Liver (tissue), 8 donors: ENCODE measurements at regions not wholly inside any gene's neighbourhood (a gene's known extent, or its start where the extent isn't known, plus 50 kb on each side); places are given as distances from the start of the nearest gene placed in this dataset.

Source experiments
- DNase-seq: peaks from one replicate; pipeline ENCODE4 v3.0.0-alpha.2; 2017; ENCODE audit warnings: low spot score
- H3K27ac ChIP-seq, 2 donors: one replicate each; pipeline ENCODE4 v1.7.0; 2013; ENCODE audit warnings: inconsistent platforms in 2 of 2, low read length in 2 of 2, control low read depth in 1 of 2, low read depth in 1 of 2, mild to moderate bottlenecking in 1 of 2
- H3K27me3 ChIP-seq, 4 donors: one replicate each; pipeline versions ENCODE4 v1.6.1 to v1.7.0; 2013; ENCODE audit warnings: low read length in 3 of 4, inconsistent platforms in 1 of 4, mild to moderate bottlenecking in 1 of 4, moderate library complexity in 1 of 4; ENCODE audit not compliant: control insufficient read depth in 4 of 4, insufficient read depth in 4 of 4
- H3K36me3 ChIP-seq, 4 donors: one replicate each; pipeline versions ENCODE4 v1.6.1 to v1.7.0; 2013; ENCODE audit warnings: low read length in 3 of 4, mild to moderate bottlenecking in 3 of 4, low read depth in 1 of 4, moderate library complexity in 1 of 4; ENCODE audit not compliant: control insufficient read depth in 4 of 4, insufficient read depth in 3 of 4
- H3K4me1 ChIP-seq, 4 donors: one replicate each; pipeline versions ENCODE4 v1.6.1 to v1.7.0; 2013; ENCODE audit warnings: low read length in 3 of 4, mild to moderate bottlenecking in 3 of 4, moderate library complexity in 1 of 4; ENCODE audit not compliant: control insufficient read depth in 4 of 4, insufficient read depth in 4 of 4
- H3K4me3 ChIP-seq, 3 donors: one replicate each; pipeline versions ENCODE4 v1.6.1 to v1.7.0; 2013; ENCODE audit warnings: low read length in 3 of 3, control low read depth in 1 of 3, low read depth in 1 of 3, mild to moderate bottlenecking in 1 of 3
- H3K9ac ChIP-seq, 2 donors: one replicate each; pipeline ENCODE4 v1.7.0; 2013; ENCODE audit warnings: low read length in 2 of 2, mild to moderate bottlenecking in 2 of 2, moderate library complexity in 2 of 2, control low read depth in 1 of 2, low read depth in 1 of 2
- H3K9me3 ChIP-seq, 4 donors: one replicate each; pipeline versions ENCODE4 v1.6.1 to v1.7.0; 2013; ENCODE audit warnings: low read length in 3 of 4; ENCODE audit not compliant: control insufficient read depth in 4 of 4
- CTCF ChIP-seq: fragments of 150-350 bp; IDR thresholded peaks from 2 replicates; pipeline ENCODE4 v1.5.1; 2017; ENCODE audit warnings: improper control_type of control experiment, low read depth, low read length; ENCODE audit not compliant: missing input control
- FOXA1 ChIP-seq: IDR thresholded peaks from 2 replicates; pipeline ENCODE4 v1.6.1; 2016; ENCODE audit warnings: antibody characterized with exemption
- FOXA2 ChIP-seq: IDR thresholded peaks from 2 replicates; pipeline ENCODE4 v1.6.1; 2016; ENCODE audit warnings: antibody characterized with exemption
- JUND ChIP-seq, 2 donors: IDR thresholded peaks; 2 replicates each; pipeline ENCODE4 v1.6.1; 2016; ENCODE audit warnings: antibody characterized with exemption in 2 of 2
- MAX ChIP-seq: IDR thresholded peaks from 2 replicates; pipeline ENCODE4 v1.6.1; 2016; ENCODE audit warnings: antibody characterized with exemption
- NR2F2 ChIP-seq: IDR thresholded peaks from 2 replicates; pipeline ENCODE4 v1.6.1; 2016; ENCODE audit warnings: antibody characterized with exemption
- RAD21 ChIP-seq, 2 donors: IDR thresholded peaks; 2 replicates each; pipeline ENCODE4 v1.6.1; 2016; ENCODE audit warnings: antibody characterized with exemption in 2 of 2, mild to moderate bottlenecking in 2 of 2
- REST ChIP-seq: IDR thresholded peaks from 2 replicates; pipeline ENCODE4 v1.6.1; 2016; ENCODE audit warnings: antibody characterized with exemption, mild to moderate bottlenecking
- RXRA ChIP-seq, 2 donors: IDR thresholded peaks; 2 replicates each; pipeline ENCODE4 v1.6.1; 2017 to 2018; ENCODE audit warnings: antibody characterized with exemption in 2 of 2, mild to moderate bottlenecking in 1 of 2
- SP1 ChIP-seq: IDR thresholded peaks from 2 replicates; pipeline ENCODE4 v1.6.1; 2018; ENCODE audit warnings: antibody characterized with exemption, mild to moderate bottlenecking
- TAF1 ChIP-seq: conservative IDR thresholded peaks from 2 replicates; pipeline ENCODE4 v1.6.1; 2016; ENCODE audit warnings: antibody characterized with exemption, mild to moderate bottlenecking
- YY1 ChIP-seq: IDR thresholded peaks from 2 replicates; pipeline ENCODE4 v1.6.1; 2016; ENCODE audit warnings: antibody characterized with exemption, mild to moderate bottlenecking
- ZBTB33 ChIP-seq: IDR thresholded peaks from 2 replicates; pipeline ENCODE4 v1.6.1; 2016; ENCODE audit warnings: antibody characterized with exemption
- WGBS: extraction: QIAGEN DNeasy Blood & Tissue Kit; methylation state at CpG from one replicate; pipeline ENCODE4 v1.1.7; 2013; 5-methylcytosine and 5-hydroxymethylcytosine counted together
- donor health status: healthy.
- donor health status: healthy.
- donor health status: healthy.
- donor health status: healthy.
- donor health status: healthy.

- Histone ChIP-seq H3K4me3 (peak overlapping the region in 2 of 3 donors; percentile 24 to 37), H3K9ac (no peak overlapping the region), H3K27ac (no peak overlapping the region), H3K9me3 (no peaks in the 10 kb centered on the region), H3K36me3 (no peaks in the 10 kb centered on the region), H3K27me3 (no peaks in the 10 kb centered on the region), H3K4me1 (peaks cover 3 to 6% (median 4%) of the 10 kb centered on the region in 4 donors)
- DNase-seq: peak; percentile 59
- no peak for TF ChIP-seq MAX
- peak; percentile 83 to 89 for TF ChIP-seq RAD21 (IDR thresholded peaks at IDR 0.05)
- no peak for TF ChIP-seq REST
- peak; percentile 64 for TF ChIP-seq CTCF
- no peak for TF ChIP-seq ZBTB33
- no peak for TF ChIP-seq RXRA (IDR thresholded peaks at IDR 0.05)
- TF ChIP-seq NR2F2: no peak
- 14% methylated on average over 51 of the region's 51 CpGs for WGBS
Observed at GRCh38 chr22:49632199-49633009, 195.3 kb downstream of the BRD1 start.

- no peak overlapping the region for H3K9ac ChIP-seq
- TF ChIP-seq YY1 (no peak), JUND (IDR thresholded peaks at IDR 0.05) (no peak), TAF1 (no peak), FOXA2 (no peak), ZBTB33 (no peak), FOXA1 (no peak), RXRA (IDR thresholded peaks at IDR 0.05) (no peak), SP1 (no peak)
- H3K27ac ChIP-seq: no peak overlapping the region
- 83% methylated on average over 17 of the region's 17 CpGs for WGBS
- peaks cover 3 to 6% (median 4%) of the 10 kb centered on the region in 4 donors for H3K4me1 ChIP-seq
- H3K9me3 ChIP-seq: no peaks in the 10 kb centered on the region
- H3K27me3 ChIP-seq: no peaks in the 10 kb centered on the region
- H3K36me3 ChIP-seq: no peaks in the 10 kb centered on the region
- no peak for DNase-seq
- no peak overlapping the region for H3K4me3 ChIP-seq
Observed at GRCh38 chr22:49630448-49630946, 197.2 kb downstream of the BRD1 start.
